ENCODE measurements at regions not wholly inside any gene's neighbourhood (a gene's known extent, or its start where the extent isn't known, plus 50 kb on each side); places are given as distances from the start of the nearest gene placed in this dataset.

- DNase-seq, result no peak
Observed at GRCh38 chr6:170053966-170054661, 236.8 kb downstream of the DLL1 start.

DNA sequence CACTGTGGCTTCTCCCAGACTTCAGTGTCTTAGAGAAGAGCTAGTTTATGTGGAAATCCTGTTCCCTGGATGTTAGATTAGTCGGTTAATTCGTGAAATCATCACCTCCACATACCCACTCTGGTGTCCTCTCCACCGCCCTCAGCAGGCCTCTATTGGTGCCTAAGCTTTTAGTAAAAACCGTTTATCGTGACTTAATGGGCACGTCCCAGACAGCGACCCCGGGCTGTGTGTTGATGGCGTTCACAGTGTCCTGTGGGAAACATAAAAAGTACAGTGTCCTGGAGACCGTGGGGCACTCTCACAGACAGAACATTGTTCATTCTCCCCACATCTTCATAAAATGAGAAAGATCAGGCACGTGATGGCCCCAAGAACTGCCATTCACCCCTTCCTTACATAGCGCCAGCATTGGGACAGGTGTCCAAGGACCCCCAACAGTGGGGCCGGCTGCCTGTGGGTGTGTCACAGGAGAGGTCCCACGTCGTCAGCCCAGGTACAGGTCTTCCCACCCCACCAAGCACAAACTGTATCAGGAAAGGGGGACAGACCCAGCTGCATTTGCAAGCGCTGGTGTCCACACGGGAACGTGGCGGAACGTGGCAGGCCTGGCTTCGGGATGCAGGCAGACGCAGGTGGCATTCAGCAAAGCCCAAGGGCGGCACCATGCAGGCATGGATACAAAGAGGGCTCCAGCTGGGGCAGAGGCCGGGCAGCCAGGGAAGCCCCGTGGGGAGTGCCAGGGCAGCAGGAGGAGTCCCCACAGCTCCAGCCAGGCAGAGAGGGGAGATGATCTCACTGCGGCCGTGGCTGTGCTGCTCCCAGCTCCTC is 237.7 kb downstream of the DLL1 start:
- peak; percentile 73 for DNase-seq

- no peak for DNase-seq
Observed at GRCh38 chr6:170051229-170052172, 239.4 kb downstream of the DLL1 start.

- DNase-seq, result no peak
Observed at GRCh38 chr6:170050591-170051041, 240.3 kb downstream of the DLL1 start.

GRCh38 chr6:170049641-170050561 is 241.0 kb downstream of the DLL1 start:
- no peak for DNase-seq

GRCh38 chr6:170048615-170049256 is 242.1 kb downstream of the DLL1 start:
- DNase-seq, result no peak

- DNase-seq, result no peak
Observed at GRCh38 chr6:170047823-170048222, 243.1 kb downstream of the DLL1 start.

- no peak for DNase-seq
Observed at GRCh38 chr6:170046791-170047626, 243.9 kb downstream of the DLL1 start.

DNA sequence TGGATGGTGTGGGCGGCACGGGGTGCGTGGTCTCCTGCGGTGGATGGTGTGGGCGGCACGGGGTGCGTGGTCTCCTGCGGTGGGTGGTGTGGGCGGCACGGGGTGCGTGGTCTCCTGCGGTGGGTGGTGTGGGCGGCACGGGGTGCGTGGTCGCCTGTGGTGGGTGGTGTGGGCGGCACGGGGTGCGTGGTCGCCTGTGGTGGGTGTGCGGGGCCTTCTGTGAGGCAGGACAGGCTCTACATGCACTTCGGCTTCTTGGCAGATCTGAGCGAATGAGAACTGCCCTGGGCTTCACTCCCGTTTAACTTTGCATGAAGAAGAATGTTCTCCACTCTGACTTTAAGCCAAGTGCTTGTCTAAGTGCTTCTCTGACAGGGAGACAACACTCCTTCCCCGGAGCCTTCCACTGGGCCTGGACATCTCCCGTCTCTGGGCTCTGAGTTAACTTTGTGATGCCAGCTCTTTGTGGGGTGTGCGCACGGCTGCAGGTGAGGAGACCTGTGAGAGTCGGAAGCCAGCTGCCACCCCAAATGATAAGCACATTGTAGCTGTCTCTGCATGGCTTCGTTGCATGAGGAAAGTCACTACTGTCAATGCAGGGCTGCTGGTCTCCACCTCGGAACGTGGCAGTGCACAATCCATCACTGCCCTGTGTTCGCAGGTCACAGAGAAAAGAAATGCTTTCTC is 244.8 kb downstream of the DLL1 start:
- DNase-seq, result no peak

- DNase-seq, result no peak
Observed at GRCh38 chr6:170045563-170045960, 245.3 kb downstream of the DLL1 start.

- no peak for DNase-seq
Observed at GRCh38 chr6:170044836-170045562, 245.9 kb downstream of the DLL1 start.

GRCh38 chr6:170043881-170044790 is 246.7 kb downstream of the DLL1 start:
- no peak for DNase-seq

GRCh38 chr6:170043150-170043819 is 247.6 kb downstream of the DLL1 start:
- DNase-seq, result no peak

DNA sequence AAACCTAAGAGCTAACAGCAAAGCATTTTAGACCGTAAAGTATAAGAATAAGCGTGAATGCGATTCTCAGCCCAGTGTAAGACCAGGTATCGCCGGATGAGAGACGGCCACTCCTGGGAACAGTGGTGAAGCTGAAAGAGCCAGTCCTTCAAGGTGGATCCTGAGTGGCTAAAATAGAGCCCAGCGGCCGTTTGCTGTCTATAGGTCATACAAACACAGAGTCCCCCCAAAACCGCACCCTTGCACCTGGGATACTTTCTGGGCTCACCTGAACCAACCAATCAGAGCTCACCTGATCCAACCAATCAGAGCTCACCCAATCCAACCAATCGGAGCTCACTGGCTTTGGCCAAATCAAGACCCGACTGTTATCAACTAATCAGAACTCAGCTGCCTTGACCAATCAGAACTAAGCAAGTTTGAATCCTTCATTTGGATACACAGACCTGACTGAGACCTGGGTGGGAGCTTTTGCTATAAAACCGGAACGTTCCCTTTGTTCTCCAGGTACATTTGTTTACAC is 248.2 kb downstream of the DLL1 start:
- no peak for DNase-seq

DNA sequence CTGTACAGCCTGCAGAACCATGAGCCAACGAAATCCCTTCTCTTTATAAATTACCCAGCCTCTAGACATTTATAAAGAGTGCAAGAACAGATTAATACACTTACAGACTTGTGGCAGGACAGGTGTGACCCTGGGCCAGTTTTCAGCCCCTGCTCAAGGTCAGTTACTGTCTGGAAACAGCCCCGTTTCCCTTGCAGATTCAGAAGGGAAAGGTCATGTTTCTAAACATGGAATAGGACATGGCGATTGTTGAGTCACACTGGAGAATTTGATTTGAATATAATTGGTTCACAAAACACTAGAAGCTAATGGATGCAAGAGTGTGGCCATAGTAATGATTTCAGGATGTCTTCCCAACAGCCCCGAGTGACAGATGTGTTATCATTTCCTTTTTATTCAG is 248.8 kb downstream of the DLL1 start:
- DNase-seq, result no peak

GRCh38 chr6:170041526-170041925 is 249.4 kb downstream of the DLL1 start:
- no peak for DNase-seq

DNA sequence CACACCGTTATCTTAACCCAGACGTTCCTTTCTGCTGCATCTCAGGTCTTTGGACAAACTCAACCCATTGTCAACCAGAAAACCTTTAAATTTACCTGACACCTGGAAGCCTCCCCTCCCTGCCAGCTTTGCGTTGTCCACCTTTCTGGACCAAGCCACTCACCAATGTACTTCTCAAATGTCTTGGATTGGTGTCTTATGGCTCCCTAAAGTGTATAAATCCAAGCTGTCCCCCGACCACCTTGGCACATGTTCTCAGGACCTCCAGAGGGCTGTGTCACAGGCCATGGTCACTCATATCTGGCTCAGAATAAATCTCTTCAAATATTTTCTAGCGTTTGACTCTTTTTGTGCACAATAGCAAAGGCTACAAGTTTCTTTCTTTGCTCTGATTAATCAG is 250.0 kb downstream of the DLL1 start:
- no peak for DNase-seq

Measured in NCI-H69 (cell line).